GM04504 (cell line): ENCODE measurements at regions not wholly inside any gene's neighbourhood (a gene's known extent, or its start where the extent isn't known, plus 50 kb on each side); places are given as distances from the start of the nearest gene placed in this dataset.

ENCODE experiments used
- DNase-seq: peaks from one replicate; pipeline ENCODE4 v3.0.0-alpha.2; 2012; ENCODE audit warnings: low read depth

- DNase-seq: no peak
Observed at GRCh38 chr12:124443931-124444712, 123.3 kb downstream of the NCOR2 start.

GRCh38 chr12:124442772-124443445 is 124.5 kb downstream of the NCOR2 start:
- no peak for DNase-seq

- DNase-seq: no peak
Observed at GRCh38 chr12:124442281-124442680, 125.1 kb downstream of the NCOR2 start.

GRCh38 chr12:124441443-124442194 is 125.8 kb downstream of the NCOR2 start:
- peak; percentile 86 for DNase-seq

GRCh38 chr12:124440841-124441381 is 126.5 kb downstream of the NCOR2 start:
- DNase-seq: no peak

GRCh38 chr12:124440031-124440626 is 127.3 kb downstream of the NCOR2 start:
- no peak for DNase-seq

- DNase-seq: no peak
Observed at GRCh38 chr12:124438437-124439056, 128.9 kb downstream of the NCOR2 start.

- DNase-seq: no peak
Observed at GRCh38 chr12:124437617-124438436, 129.6 kb downstream of the NCOR2 start.

- DNase-seq: no peak
Observed at GRCh38 chr12:124437121-124437520, 130.3 kb downstream of the NCOR2 start.

- DNase-seq: no peak
Observed at GRCh38 chr12:124436366-124436765, 131.0 kb downstream of the NCOR2 start.

GRCh38 chr12:124435806-124436345 is 131.5 kb downstream of the NCOR2 start:
- DNase-seq: no peak

GRCh38 chr12:124434951-124435805 is 132.2 kb downstream of the NCOR2 start:
- no peak for DNase-seq

- no peak for DNase-seq
Observed at GRCh38 chr12:124434354-124434753, 133.1 kb downstream of the NCOR2 start.

GRCh38 chr12:124433879-124434278 is 133.5 kb downstream of the NCOR2 start:
- no peak for DNase-seq

GRCh38 chr12:124433147-124433874 is 134.1 kb downstream of the NCOR2 start:
- DNase-seq: no peak

GRCh38 chr12:124432376-124432775 is 135.0 kb downstream of the NCOR2 start:
- DNase-seq: no peak

GRCh38 chr12:124431971-124432370 is 135.4 kb downstream of the NCOR2 start:
- DNase-seq: no peak

- DNase-seq: no peak
Observed at GRCh38 chr12:124430491-124430890, 135.6 kb downstream of the RFLNA start.

GRCh38 chr12:124429535-124429934 is 134.6 kb downstream of the RFLNA start:
- no peak for DNase-seq
